K562 (cell line): ENCODE measurements at regions not wholly inside any gene's neighbourhood (a gene's known extent, or its start where the extent isn't known, plus 50 kb on each side); places are given as distances from the start of the nearest gene placed in this dataset.

Source experiments
- ARNT ChIP-seq, 2 experiments: fragments of 450-650 bp; IDR thresholded peaks; 2 replicates each; pipeline ENCODE4 v1.6.1; 2016; ENCODE audit warnings: mild to moderate bottlenecking in 1 of 2
- BRD9 ChIP-seq: fragments of 450-650 bp; IDR thresholded peaks from 2 replicates; pipeline ENCODE4 v1.6.1; 2018; ENCODE audit warnings: low read depth; ENCODE audit not compliant: partially characterized antibody
- CTCF ChIP-seq, 3 experiments: IDR thresholded peaks in 2 of 3; conservative IDR thresholded peaks in 1 of 3; 2 replicates each; pipeline ENCODE4 v1.5.1; 2011 to 2012; ENCODE audit warnings: low read length in 3 of 3, mild to moderate bottlenecking in 3 of 3, control low read depth in 2 of 3, improper control_type of control experiment in 1 of 3, inconsistent platforms in 1 of 3, low read depth in 1 of 3, mixed read lengths in 1 of 3, moderate library complexity in 1 of 3; ENCODE audit not compliant: insufficient read depth in 2 of 3
- KLF16 ChIP-seq: IDR thresholded peaks from 2 replicates; pipeline ENCODE4 v1.6.1; 2016; ENCODE audit warnings: antibody characterized with exemption
- MAZ ChIP-seq, 2 experiments: fragments of 450-650 bp in 1 of 2; sonication (generic) in 1 of 2; formaldehyde crosslinking; IDR thresholded peaks in 1 of 2; conservative IDR thresholded peaks in 1 of 2; 2 replicates each; pipeline versions ENCODE4 v1.4.0 to v1.5.0; 2020; ENCODE audit warnings: mild to moderate bottlenecking in 1 of 2, missing genetic modification reagents in 1 of 2
- POLR2A ChIP-seq: fragments of 450-650 bp; conservative IDR thresholded peaks from 2 replicates; pipeline ENCODE4 v1.6.1; 2016
- POLR2AphosphoS5 ChIP-seq: IDR thresholded peaks from 2 replicates; pipeline ENCODE4 v1.6.1; 2011; ENCODE audit warnings: mild to moderate bottlenecking, low read depth, low read length, moderate library complexity; ENCODE audit not compliant: control insufficient read depth, insufficient read depth
- RREB1 ChIP-seq: fragments of 250-450 bp; sonication (Bioruptor Pico); IDR thresholded peaks from 2 replicates; pipeline ENCODE4 v1.4.0; 2020
- STAT5B ChIP-seq: fragments of 250-450 bp; sonication (Bioruptor Pico); IDR thresholded peaks from 2 replicates; pipeline ENCODE4 v1.8.0; 2021; ENCODE audit warnings: mild to moderate bottlenecking, inconsistent platforms
- TAF1 ChIP-seq: IDR thresholded peaks from 2 replicates; pipeline ENCODE4 v1.6.1; 2011; ENCODE audit warnings: mild to moderate bottlenecking, low read length, moderate library complexity; ENCODE audit not compliant: insufficient read depth, control insufficient read depth, severe bottlenecking; ENCODE audit errors: extremely low read depth
- ZBTB7A ChIP-seq: IDR thresholded peaks from 2 replicates; pipeline ENCODE4 v1.6.1; 2011; ENCODE audit warnings: low read depth, mild to moderate bottlenecking, low read length, moderate library complexity, borderline replicate concordance; ENCODE audit not compliant: control insufficient read depth
- ZFP30 ChIP-seq: fragments of 250-450 bp; sonication (Bioruptor Pico); IDR thresholded peaks from 2 replicates; pipeline ENCODE4 v1.8.0; 2022; ENCODE audit warnings: moderate library complexity, mild to moderate bottlenecking, inconsistent platforms, borderline replicate concordance

GRCh38 chr3:19742935-19743334, 191.1 kb downstream of the EFHB start:
- TF ChIP-seq ARNT (IDR thresholded peaks at IDR 0.05) (no peak), ZFP30 (no peak), BRD9 (no peak), POLR2AphosphoS5 (no peak), CTCF (IDR thresholded peaks at IDR 0.05 in 2 of 3, conservative IDR thresholded peaks at IDR 0.05 in 1 of 3; ENCODE audit: insufficient read depth in 2 of 3, low read depth in 1 of 3, low read length in 3 of 3) (no peak), ZBTB7A (no peak), STAT5B (CRISPR knock-in tag) (no peak), TAF1 (no peak), POLR2A (no peak), MAZ (CRISPR knock-in tag; conservative IDR thresholded peaks at IDR 0.05 in 1 of 2, IDR thresholded peaks at IDR 0.05 in 1 of 2) (no peak), RREB1 (CRISPR knock-in tag) (no peak), KLF16 (no peak)
